ENCODE measurements at regions not wholly inside any gene's neighbourhood (a gene's known extent, or its start where the extent isn't known, plus 50 kb on each side); places are given as distances from the start of the nearest gene placed in this dataset.

DNA sequence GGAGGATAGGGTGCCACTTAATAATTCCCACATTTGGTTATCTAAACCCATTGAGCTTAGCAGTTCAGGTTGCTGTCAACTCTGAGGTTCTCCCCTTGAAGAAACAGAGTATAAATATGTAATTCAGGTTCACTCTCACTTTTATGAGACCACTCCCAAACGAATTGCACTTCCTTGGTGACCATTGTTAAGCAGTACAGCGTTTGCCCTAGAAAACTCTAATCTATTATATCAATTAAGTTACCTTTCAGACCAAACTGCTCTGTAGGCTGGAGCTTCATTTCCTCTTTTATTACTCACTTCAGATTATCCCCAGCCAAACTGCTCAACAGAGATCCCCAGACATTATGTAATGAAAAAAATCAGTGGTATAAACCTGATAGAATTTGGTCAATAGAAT lies 1317.0 kb upstream of the ACO1 start:
- Histone ChIP-seq H3K27me3 (ENCODE audit: control insufficient read depth, insufficient read depth, low read length) (no peaks in the 10 kb centered on the region), H3K36me3 (ENCODE audit: control insufficient read depth, insufficient read depth, low read length) (no peaks in the 10 kb centered on the region), H3K4me3 (ENCODE audit: low read depth in 2 of 2, low read length in 2 of 2) (no peak overlapping the region), H3K4me1 (ENCODE audit: control insufficient read depth, insufficient read depth, low read length) (no peaks in the 10 kb centered on the region), H3K9me3 (ENCODE audit: control insufficient read depth, insufficient read depth, low read depth, low read length) (no peaks in the 10 kb centered on the region), H3K27ac (ENCODE audit: low read length) (no peak overlapping the region)
- ChIA-PET CTCF (no interaction called here), POLR2A (no interaction called here)
- in situ Hi-C loops (cut with HindIII; ENCODE audit: low pct_unique_long_range_greater_than_20kb, low sequenced_read_pairs) (no loop called here), intact Hi-C loops (cut with micrococcal nuclease; ENCODE audit: unreplicated experiment) (no loop called here)
- TF ChIP-seq TCF7L2 (IDR thresholded peaks at IDR 0.05; ENCODE audit: low read depth, low read length) (no peak), SIN3A (IDR thresholded peaks at IDR 0.05; ENCODE audit: borderline replicate concordance, insufficient read depth, low read depth, low read length) (no peak), POLR2AphosphoS5 (IDR thresholded peaks at IDR 0.05; ENCODE audit: low read depth, low read length) (no peak)
- TF ChIP-seq, protein P1, sequence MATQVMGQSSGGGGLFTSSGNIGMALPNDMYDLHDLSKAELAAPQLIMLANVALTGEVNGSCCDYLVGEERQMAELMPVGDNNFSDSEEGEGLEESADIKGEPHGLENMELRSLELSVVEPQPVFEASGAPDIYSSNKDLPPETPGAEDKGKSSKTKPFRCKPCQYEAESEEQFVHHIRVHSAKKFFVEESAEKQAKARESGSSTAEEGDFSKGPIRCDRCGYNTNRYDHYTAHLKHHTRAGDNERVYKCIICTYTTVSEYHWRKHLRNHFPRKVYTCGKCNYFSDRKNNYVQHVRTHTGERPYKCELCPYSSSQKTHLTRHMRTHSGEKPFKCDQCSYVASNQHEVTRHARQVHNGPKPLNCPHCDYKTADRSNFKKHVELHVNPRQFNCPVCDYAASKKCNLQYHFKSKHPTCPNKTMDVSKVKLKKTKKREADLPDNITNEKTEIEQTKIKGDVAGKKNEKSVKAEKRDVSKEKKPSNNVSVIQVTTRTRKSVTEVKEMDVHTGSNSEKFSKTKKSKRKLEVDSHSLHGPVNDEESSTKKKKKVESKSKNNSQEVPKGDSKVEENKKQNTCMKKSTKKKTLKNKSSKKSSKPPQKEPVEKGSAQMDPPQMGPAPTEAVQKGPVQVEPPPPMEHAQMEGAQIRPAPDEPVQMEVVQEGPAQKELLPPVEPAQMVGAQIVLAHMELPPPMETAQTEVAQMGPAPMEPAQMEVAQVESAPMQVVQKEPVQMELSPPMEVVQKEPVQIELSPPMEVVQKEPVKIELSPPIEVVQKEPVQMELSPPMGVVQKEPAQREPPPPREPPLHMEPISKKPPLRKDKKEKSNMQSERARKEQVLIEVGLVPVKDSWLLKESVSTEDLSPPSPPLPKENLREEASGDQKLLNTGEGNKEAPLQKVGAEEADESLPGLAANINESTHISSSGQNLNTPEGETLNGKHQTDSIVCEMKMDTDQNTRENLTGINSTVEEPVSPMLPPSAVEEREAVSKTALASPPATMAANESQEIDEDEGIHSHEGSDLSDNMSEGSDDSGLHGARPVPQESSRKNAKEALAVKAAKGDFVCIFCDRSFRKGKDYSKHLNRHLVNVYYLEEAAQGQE (IDR thresholded peaks at IDR 0.05; ENCODE audit: insufficient read depth in 1 of 2, low read depth in 2 of 2, low read length in 1 of 2), result no peak
- TF ChIP-seq, protein P2, sequence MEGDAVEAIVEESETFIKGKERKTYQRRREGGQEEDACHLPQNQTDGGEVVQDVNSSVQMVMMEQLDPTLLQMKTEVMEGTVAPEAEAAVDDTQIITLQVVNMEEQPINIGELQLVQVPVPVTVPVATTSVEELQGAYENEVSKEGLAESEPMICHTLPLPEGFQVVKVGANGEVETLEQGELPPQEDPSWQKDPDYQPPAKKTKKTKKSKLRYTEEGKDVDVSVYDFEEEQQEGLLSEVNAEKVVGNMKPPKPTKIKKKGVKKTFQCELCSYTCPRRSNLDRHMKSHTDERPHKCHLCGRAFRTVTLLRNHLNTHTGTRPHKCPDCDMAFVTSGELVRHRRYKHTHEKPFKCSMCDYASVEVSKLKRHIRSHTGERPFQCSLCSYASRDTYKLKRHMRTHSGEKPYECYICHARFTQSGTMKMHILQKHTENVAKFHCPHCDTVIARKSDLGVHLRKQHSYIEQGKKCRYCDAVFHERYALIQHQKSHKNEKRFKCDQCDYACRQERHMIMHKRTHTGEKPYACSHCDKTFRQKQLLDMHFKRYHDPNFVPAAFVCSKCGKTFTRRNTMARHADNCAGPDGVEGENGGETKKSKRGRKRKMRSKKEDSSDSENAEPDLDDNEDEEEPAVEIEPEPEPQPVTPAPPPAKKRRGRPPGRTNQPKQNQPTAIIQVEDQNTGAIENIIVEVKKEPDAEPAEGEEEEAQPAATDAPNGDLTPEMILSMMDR (IDR thresholded peaks at IDR 0.05), result no peak
- ATAC-seq, result no peak
- no peak for DNase-seq (ENCODE audit: low read depth, low spot score)
- no TSS peak for BruUV-seq (replicated peaks)

DNA sequence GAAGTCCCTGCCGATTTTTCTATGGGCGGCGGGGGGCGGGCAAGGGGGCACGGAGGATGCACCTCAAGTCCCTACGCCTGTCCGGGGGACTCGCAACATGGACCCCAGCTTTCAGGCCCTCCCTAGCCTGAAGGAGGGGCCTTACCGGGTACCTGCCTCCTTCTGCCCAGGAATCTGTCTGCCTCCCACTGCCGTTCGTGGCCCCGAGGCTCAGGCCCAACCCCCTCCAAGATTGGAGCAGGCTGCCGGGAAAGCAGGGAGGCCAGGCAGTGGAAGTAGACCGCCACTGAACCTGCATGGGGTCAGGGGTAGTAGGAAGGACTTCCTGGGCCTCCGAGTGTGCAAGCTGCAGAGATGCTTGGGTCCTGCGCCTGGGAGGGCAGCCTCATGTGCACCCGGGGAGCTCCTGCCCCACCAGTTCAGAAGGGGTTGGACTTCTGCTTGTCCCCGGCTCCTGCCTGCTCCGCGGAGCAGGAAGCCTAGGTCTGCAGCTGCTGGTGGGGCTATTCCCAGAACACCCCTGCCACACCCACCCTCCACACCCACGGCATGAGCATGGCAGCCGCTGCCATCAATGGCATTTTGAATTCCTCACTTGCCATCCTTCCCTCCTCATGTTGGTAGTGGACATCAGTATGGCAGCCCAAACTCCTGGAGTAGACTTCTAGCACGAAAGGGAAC lies 1312.7 kb upstream of the ACO1 start:
- intact Hi-C loops (cut with micrococcal nuclease; ENCODE audit: unreplicated experiment), result no loop called here

More for the DNA sequence above, 1312.7 kb upstream of the ACO1 start:
- DNase-seq (ENCODE audit: low read depth, low spot score), result no peak
- no peak for ATAC-seq
- no peaks in the 10 kb centered on the region for H3K4me1 ChIP-seq (ENCODE audit: control insufficient read depth, insufficient read depth, low read length)
- no peak overlapping the region for H3K27ac ChIP-seq (ENCODE audit: low read length)
- H3K27me3 ChIP-seq (ENCODE audit: control insufficient read depth, insufficient read depth, low read length), result no peaks in the 10 kb centered on the region
- TF ChIP-seq, protein P2 (IDR thresholded peaks at IDR 0.05), result no peak
- TF ChIP-seq POLR2AphosphoS5 (IDR thresholded peaks at IDR 0.05; ENCODE audit: low read depth, low read length) (no peak), SIN3A (IDR thresholded peaks at IDR 0.05; ENCODE audit: borderline replicate concordance, insufficient read depth, low read depth, low read length) (no peak)
- TF ChIP-seq, protein P1 (IDR thresholded peaks at IDR 0.05; ENCODE audit: insufficient read depth in 1 of 2, low read depth in 2 of 2, low read length in 1 of 2), result no peak
- no TSS peak for BruUV-seq (replicated peaks)
- in situ Hi-C loops (cut with HindIII; ENCODE audit: low pct_unique_long_range_greater_than_20kb, low sequenced_read_pairs), result no loop called here
- H3K36me3 ChIP-seq (ENCODE audit: control insufficient read depth, insufficient read depth, low read length), result no peaks in the 10 kb centered on the region
- POLR2A ChIA-PET, result no interaction called here
- no peaks in the 10 kb centered on the region for H3K9me3 ChIP-seq (ENCODE audit: control insufficient read depth, insufficient read depth, low read depth, low read length)
- H3K4me3 ChIP-seq (ENCODE audit: low read depth in 2 of 2, low read length in 2 of 2), result no peak overlapping the region
- CTCF ChIA-PET, result no interaction called here
